Liver (tissue), 8 donors: ENCODE measurements at regions not wholly inside any gene's neighbourhood (a gene's known extent, or its start where the extent isn't known, plus 50 kb on each side); places are given as distances from the start of the nearest gene placed in this dataset.

ENCODE experiments used
- DNase-seq: peaks from one replicate; pipeline ENCODE4 v3.0.0-alpha.2; 2017; ENCODE audit warnings: low spot score
- H3K27ac ChIP-seq, 2 donors: one replicate each; pipeline ENCODE4 v1.7.0; 2013; ENCODE audit warnings: inconsistent platforms in 2 of 2, low read length in 2 of 2, control low read depth in 1 of 2, low read depth in 1 of 2, mild to moderate bottlenecking in 1 of 2
- H3K27me3 ChIP-seq, 4 donors: one replicate each; pipeline versions ENCODE4 v1.6.1 to v1.7.0; 2013; ENCODE audit warnings: low read length in 3 of 4, inconsistent platforms in 1 of 4, mild to moderate bottlenecking in 1 of 4, moderate library complexity in 1 of 4; ENCODE audit not compliant: control insufficient read depth in 4 of 4, insufficient read depth in 4 of 4
- H3K36me3 ChIP-seq, 4 donors: one replicate each; pipeline versions ENCODE4 v1.6.1 to v1.7.0; 2013; ENCODE audit warnings: low read length in 3 of 4, mild to moderate bottlenecking in 3 of 4, low read depth in 1 of 4, moderate library complexity in 1 of 4; ENCODE audit not compliant: control insufficient read depth in 4 of 4, insufficient read depth in 3 of 4
- H3K4me1 ChIP-seq, 4 donors: one replicate each; pipeline versions ENCODE4 v1.6.1 to v1.7.0; 2013; ENCODE audit warnings: low read length in 3 of 4, mild to moderate bottlenecking in 3 of 4, moderate library complexity in 1 of 4; ENCODE audit not compliant: control insufficient read depth in 4 of 4, insufficient read depth in 4 of 4
- H3K4me3 ChIP-seq, 3 donors: one replicate each; pipeline versions ENCODE4 v1.6.1 to v1.7.0; 2013; ENCODE audit warnings: low read length in 3 of 3, control low read depth in 1 of 3, low read depth in 1 of 3, mild to moderate bottlenecking in 1 of 3
- H3K9ac ChIP-seq, 2 donors: one replicate each; pipeline ENCODE4 v1.7.0; 2013; ENCODE audit warnings: low read length in 2 of 2, mild to moderate bottlenecking in 2 of 2, moderate library complexity in 2 of 2, control low read depth in 1 of 2, low read depth in 1 of 2
- H3K9me3 ChIP-seq, 4 donors: one replicate each; pipeline versions ENCODE4 v1.6.1 to v1.7.0; 2013; ENCODE audit warnings: low read length in 3 of 4; ENCODE audit not compliant: control insufficient read depth in 4 of 4
- EGR1 ChIP-seq, 2 donors: IDR thresholded peaks; 2 replicates each; pipeline ENCODE4 v1.6.1; 2016 to 2018; ENCODE audit warnings: antibody characterized with exemption in 2 of 2, low read depth in 2 of 2
- FOXA1 ChIP-seq: IDR thresholded peaks from 2 replicates; pipeline ENCODE4 v1.6.1; 2016; ENCODE audit warnings: antibody characterized with exemption
- FOXA2 ChIP-seq: IDR thresholded peaks from 2 replicates; pipeline ENCODE4 v1.6.1; 2016; ENCODE audit warnings: antibody characterized with exemption
- GABPA ChIP-seq, 2 donors: IDR thresholded peaks in 1 of 2; conservative IDR thresholded peaks in 1 of 2; 2 replicates each; pipeline ENCODE4 v1.6.1; 2016; ENCODE audit warnings: antibody characterized with exemption in 2 of 2, mild to moderate bottlenecking in 1 of 2, moderate library complexity in 1 of 2
- HNF4A ChIP-seq, 2 donors: conservative IDR thresholded peaks; 2 replicates each; pipeline ENCODE4 v1.6.1; 2016; ENCODE audit warnings: antibody characterized with exemption in 2 of 2, mild to moderate bottlenecking in 2 of 2
- HNF4G ChIP-seq: IDR thresholded peaks from 2 replicates; pipeline ENCODE4 v1.6.1; 2016; ENCODE audit warnings: antibody characterized with exemption
- MAX ChIP-seq: IDR thresholded peaks from 2 replicates; pipeline ENCODE4 v1.6.1; 2016; ENCODE audit warnings: antibody characterized with exemption
- NR2F2 ChIP-seq: IDR thresholded peaks from 2 replicates; pipeline ENCODE4 v1.6.1; 2016; ENCODE audit warnings: antibody characterized with exemption
- RAD21 ChIP-seq, 2 donors: IDR thresholded peaks; 2 replicates each; pipeline ENCODE4 v1.6.1; 2016; ENCODE audit warnings: antibody characterized with exemption in 2 of 2, mild to moderate bottlenecking in 2 of 2
- REST ChIP-seq: IDR thresholded peaks from 2 replicates; pipeline ENCODE4 v1.6.1; 2016; ENCODE audit warnings: antibody characterized with exemption, mild to moderate bottlenecking
- RXRA ChIP-seq, 2 donors: IDR thresholded peaks; 2 replicates each; pipeline ENCODE4 v1.6.1; 2017 to 2018; ENCODE audit warnings: antibody characterized with exemption in 2 of 2, mild to moderate bottlenecking in 1 of 2
- SP1 ChIP-seq: IDR thresholded peaks from 2 replicates; pipeline ENCODE4 v1.6.1; 2018; ENCODE audit warnings: antibody characterized with exemption, mild to moderate bottlenecking
- TAF1 ChIP-seq: conservative IDR thresholded peaks from 2 replicates; pipeline ENCODE4 v1.6.1; 2016; ENCODE audit warnings: antibody characterized with exemption, mild to moderate bottlenecking
- ZBTB33 ChIP-seq: IDR thresholded peaks from 2 replicates; pipeline ENCODE4 v1.6.1; 2016; ENCODE audit warnings: antibody characterized with exemption
- WGBS: extraction: QIAGEN DNeasy Blood & Tissue Kit; methylation state at CpG from one replicate; pipeline ENCODE4 v1.1.7; 2013; 5-methylcytosine and 5-hydroxymethylcytosine counted together
- TF ChIP-seq, protein P1 (sequence below): fragments of 150-350 bp; IDR thresholded peaks from 2 replicates; pipeline ENCODE4 v1.5.1; 2017; ENCODE audit warnings: improper control_type of control experiment, low read depth, low read length; ENCODE audit not compliant: missing input control
- donor health status: healthy.
- donor health status: healthy.
- donor health status: healthy.
- donor health status: healthy.
- donor health status: healthy.

GRCh38 chr1:170310951-170311350 lies 165.2 kb downstream of the NTMT2 start:
- H3K4me1 ChIP-seq, result no peaks in the 10 kb centered on the region
- 53% methylated on average over 1 of the region's 1 CpG for WGBS
- H3K27me3 ChIP-seq, result peaks cover 0 to 4% (median 1%) of the 10 kb centered on the region in 4 donors
- H3K27ac ChIP-seq, result no peak overlapping the region
- no peaks in the 10 kb centered on the region for H3K36me3 ChIP-seq
- no peak overlapping the region for H3K4me3 ChIP-seq
- no peak for TF ChIP-seq FOXA2
- no peaks in the 10 kb centered on the region for H3K9me3 ChIP-seq
- no peak overlapping the region for H3K9ac ChIP-seq
- no peak for DNase-seq

GRCh38 chr1:170313306-170313705 lies 167.5 kb downstream of the NTMT2 start:
- TF ChIP-seq REST (no peak), MAX (no peak), RAD21 (IDR thresholded peaks at IDR 0.05) (no peak), EGR1 (IDR thresholded peaks at IDR 0.05; ENCODE audit: low read depth in 2 of 2) (no peak), HNF4G (no peak), TAF1 (no peak), GABPA (IDR thresholded peaks at IDR 0.05 in 1 of 2, conservative IDR thresholded peaks at IDR 0.05 in 1 of 2) (no peak), FOXA2 (no peak), NR2F2 (no peak), HNF4A (conservative IDR thresholded peaks at IDR 0.05) (no peak), ZBTB33 (no peak), SP1 (no peak), RXRA (IDR thresholded peaks at IDR 0.05) (no peak), FOXA1 (no peak)
- TF ChIP-seq, protein P1, sequence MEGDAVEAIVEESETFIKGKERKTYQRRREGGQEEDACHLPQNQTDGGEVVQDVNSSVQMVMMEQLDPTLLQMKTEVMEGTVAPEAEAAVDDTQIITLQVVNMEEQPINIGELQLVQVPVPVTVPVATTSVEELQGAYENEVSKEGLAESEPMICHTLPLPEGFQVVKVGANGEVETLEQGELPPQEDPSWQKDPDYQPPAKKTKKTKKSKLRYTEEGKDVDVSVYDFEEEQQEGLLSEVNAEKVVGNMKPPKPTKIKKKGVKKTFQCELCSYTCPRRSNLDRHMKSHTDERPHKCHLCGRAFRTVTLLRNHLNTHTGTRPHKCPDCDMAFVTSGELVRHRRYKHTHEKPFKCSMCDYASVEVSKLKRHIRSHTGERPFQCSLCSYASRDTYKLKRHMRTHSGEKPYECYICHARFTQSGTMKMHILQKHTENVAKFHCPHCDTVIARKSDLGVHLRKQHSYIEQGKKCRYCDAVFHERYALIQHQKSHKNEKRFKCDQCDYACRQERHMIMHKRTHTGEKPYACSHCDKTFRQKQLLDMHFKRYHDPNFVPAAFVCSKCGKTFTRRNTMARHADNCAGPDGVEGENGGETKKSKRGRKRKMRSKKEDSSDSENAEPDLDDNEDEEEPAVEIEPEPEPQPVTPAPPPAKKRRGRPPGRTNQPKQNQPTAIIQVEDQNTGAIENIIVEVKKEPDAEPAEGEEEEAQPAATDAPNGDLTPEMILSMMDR, result no peak
- Histone ChIP-seq H3K27me3 (peaks cover 0 to 6% (median 1%) of the 10 kb centered on the region in 4 donors), H3K36me3 (no peaks in the 10 kb centered on the region), H3K4me3 (no peak overlapping the region), H3K9ac (no peak overlapping the region), H3K4me1 (no peaks in the 10 kb centered on the region), H3K27ac (no peak overlapping the region), H3K9me3 (no peaks in the 10 kb centered on the region)
- no peak for DNase-seq
- 85% methylated on average over 3 of the region's 3 CpGs for WGBS
